VCaP (cell line): ENCODE measurements at regions not wholly inside any gene's neighbourhood (a gene's known extent, or its start where the extent isn't known, plus 50 kb on each side); places are given as distances from the start of the nearest gene placed in this dataset.

Experiments used
- H3K27ac ChIP-seq: fragments of 450-650 bp; 2 replicates; pipeline ENCODE4 v1.5.1; 2017
- CTCF ChIP-seq: fragments of 450-650 bp; conservative IDR thresholded peaks from 2 replicates; pipeline ENCODE4 v1.5.1; 2017; ENCODE audit warnings: mild to moderate bottlenecking, moderate library complexity

- no peak overlapping the region for H3K27ac ChIP-seq
- TF ChIP-seq CTCF, result no peak
Observed at GRCh38 chr13:111862836-111863815, 203.8 kb upstream of the SOX1 start.

- no peak overlapping the region for H3K27ac ChIP-seq
- TF ChIP-seq CTCF, result no peak
Observed at GRCh38 chr13:111864566-111864965, 202.4 kb upstream of the SOX1 start.

GRCh38 chr13:111865046-111865445 lies 201.9 kb upstream of the SOX1 start:
- TF ChIP-seq CTCF, result no peak
- no peak overlapping the region for H3K27ac ChIP-seq

- H3K27ac ChIP-seq, result no peak overlapping the region
- TF ChIP-seq CTCF, result no peak
Observed at GRCh38 chr13:111865826-111866225, 201.1 kb upstream of the SOX1 start.

GRCh38 chr13:111866731-111867245 lies 200.2 kb upstream of the SOX1 start:
- no peak overlapping the region for H3K27ac ChIP-seq
- no peak; the same call in 1 of the 2 replicates for TF ChIP-seq CTCF

GRCh38 chr13:111867657-111868056 lies 199.3 kb upstream of the SOX1 start:
- no peak for TF ChIP-seq CTCF
- no peak overlapping the region for H3K27ac ChIP-seq

- H3K27ac ChIP-seq, result no peak overlapping the region
- TF ChIP-seq CTCF, result no peak
Observed at GRCh38 chr13:111868716-111869115, 198.2 kb upstream of the SOX1 start.
